IMR-90 (cell line): ENCODE measurements at regions not wholly inside any gene's neighbourhood (a gene's known extent, or its start where the extent isn't known, plus 50 kb on each side); places are given as distances from the start of the nearest gene placed in this dataset.

Experiments
- ATAC-seq: fragments of 200-7000 bp; cut with Tn5 transposase; 2 replicates; pipeline ENCODE4 v1.9.1; 2020; ENCODE audit warnings: low read depth, mild to moderate bottlenecking, moderate library complexity
- BruUV-seq: library from RNA; stranded (reverse); fragments of 400-500 nt; replicated peaks from 2 replicates; lab custom pipeline; 2021; lab: Mats Ljungman, UMichigan
- CTCF ChIA-PET: fragments of 300-600 bp; formaldehyde crosslinking; extraction: SDS; loops from one replicate; lab custom pipeline; 2021; ENCODE audit warnings: antibody characterized with exemption; lab: Yijun Ruan, JAX
- POLR2A ChIA-PET: fragments of 300-600 bp; sonication (Branson Sonifier 250); formaldehyde crosslinking; loops from one replicate; lab custom pipeline; 2022; ENCODE audit warnings: antibody characterized with exemption; ENCODE audit not compliant: unreplicated experiment; lab: Charles Lee
- DNase-seq: peaks from one replicate; pipeline ENCODE4 v3.0.0; 2013
- H2AFZ ChIP-seq: replicated peaks from 2 replicates; pipeline ENCODE3; 2013; ENCODE audit warnings: low read length, mild to moderate bottlenecking; ENCODE audit not compliant: poor library complexity
- H2AK5ac ChIP-seq: 2 replicates; pipeline ENCODE4 v1.6.1; 2013; ENCODE audit warnings: low read depth, low read length, inconsistent platforms
- H2AK9ac ChIP-seq: replicated peaks from 2 replicates; pipeline ENCODE3; 2013; ENCODE audit warnings: mild to moderate bottlenecking, low read depth, low read length, moderate library complexity; ENCODE audit not compliant: poor library complexity
- H2BK120ac ChIP-seq: 2 replicates; pipeline ENCODE4 v1.6.1; 2013; ENCODE audit warnings: low read depth, low read length, inconsistent platforms
- H2BK15ac ChIP-seq: 3 replicates; pipeline ENCODE4 v1.6.1; 2013; ENCODE audit warnings: low read depth, low read length, inconsistent platforms
- H2BK20ac ChIP-seq: 2 replicates; pipeline ENCODE4 v1.6.1; 2013; ENCODE audit warnings: low read depth, mild to moderate bottlenecking, inconsistent platforms, low read length, moderate library complexity
- H2BK5ac ChIP-seq: 2 replicates; pipeline ENCODE4 v1.6.1; 2013; ENCODE audit warnings: mild to moderate bottlenecking, low read depth, low read length, inconsistent platforms; ENCODE audit not compliant: poor library complexity, severe bottlenecking
- H3K14ac ChIP-seq: replicated peaks from 2 replicates; pipeline ENCODE4 v1.6.1; 2013; ENCODE audit warnings: low read depth, low read length, inconsistent platforms
- H3K18ac ChIP-seq: 2 replicates; pipeline ENCODE4 v1.6.1; 2013; ENCODE audit warnings: low read depth, low read length, control low read depth
- H3K23ac ChIP-seq: 2 replicates; pipeline ENCODE4 v1.6.1; 2013; ENCODE audit warnings: low read depth, low read length, inconsistent platforms
- H3K27ac ChIP-seq: 2 replicates; pipeline ENCODE4 v1.5.1; 2013; ENCODE audit warnings: mild to moderate bottlenecking, control low read depth, low read length; ENCODE audit not compliant: insufficient read depth
- H3K27me3 ChIP-seq: 2 replicates; pipeline ENCODE4 v1.6.1; 2013; ENCODE audit warnings: low read length; ENCODE audit not compliant: control insufficient read depth, insufficient read depth
- H3K36me3 ChIP-seq: 2 replicates; pipeline ENCODE4 v1.6.1; 2013; ENCODE audit warnings: low read length, mixed read lengths; ENCODE audit not compliant: control insufficient read depth, insufficient read depth
- H3K4ac ChIP-seq: 2 replicates; pipeline ENCODE4 v1.6.1; 2013; ENCODE audit warnings: low read depth, low read length, inconsistent platforms
- H3K4me1 ChIP-seq: 2 replicates; pipeline ENCODE4 v1.6.1; 2013; ENCODE audit warnings: low read length, mixed read lengths; ENCODE audit not compliant: control insufficient read depth, insufficient read depth
- H3K4me2 ChIP-seq: 2 replicates; pipeline ENCODE4 v1.6.1; 2013; ENCODE audit warnings: low read depth, mild to moderate bottlenecking, control low read depth, low read length, moderate library complexity
- H3K4me3 ChIP-seq: 2 replicates; pipeline ENCODE4 v1.5.1; 2013; ENCODE audit warnings: low read depth, mild to moderate bottlenecking, control low read depth, low read length, moderate library complexity; ENCODE audit not compliant: insufficient read depth
- H3K56ac ChIP-seq: 2 replicates; pipeline ENCODE4 v1.6.1; 2013; ENCODE audit warnings: low read length, inconsistent platforms; ENCODE audit not compliant: insufficient read depth; ENCODE audit errors: extremely low read depth
- H3K79me1 ChIP-seq, 2 experiments: 2 replicates each; pipeline ENCODE4 v1.6.1; 2013; ENCODE audit warnings: low read length in 2 of 2, inconsistent platforms in 1 of 2, low read depth in 1 of 2
- H3K9ac ChIP-seq: 2 replicates; pipeline ENCODE4 v1.6.1; 2013; ENCODE audit warnings: low read depth, low read length, control low read depth
- H3K9me1 ChIP-seq: 2 replicates; pipeline ENCODE4 v1.6.1; 2013; ENCODE audit warnings: low read length, inconsistent platforms; ENCODE audit not compliant: insufficient read depth
- H3K9me3 ChIP-seq: 2 replicates; pipeline ENCODE4 v1.6.1; 2013; ENCODE audit warnings: low read length; ENCODE audit not compliant: control insufficient read depth, insufficient read depth
- H4K20me1 ChIP-seq: 2 replicates; pipeline ENCODE4 v1.6.1; 2013; ENCODE audit warnings: low read length, inconsistent platforms; ENCODE audit not compliant: insufficient read depth
- H4K5ac ChIP-seq: 2 replicates; pipeline ENCODE4 v1.6.1; 2013; ENCODE audit warnings: mild to moderate bottlenecking, low read depth, low read length, control low read depth
- H4K8ac ChIP-seq, 2 experiments: 2 replicates each; pipeline ENCODE4 v1.6.1; 2013; ENCODE audit warnings: low read depth in 2 of 2, low read length in 2 of 2, control low read depth in 1 of 2, inconsistent platforms in 1 of 2
- H4K91ac ChIP-seq: 2 replicates; pipeline ENCODE4 v1.6.1; 2013; ENCODE audit warnings: low read depth, low read length, inconsistent platforms; ENCODE audit not compliant: insufficient read depth
- BHLHE40 ChIP-seq: fragments of 150-350 bp; IDR thresholded peaks from 2 replicates; pipeline ENCODE4 v1.6.1; 2016; ENCODE audit warnings: mild to moderate bottlenecking, low read depth, low read length
- CEBPB ChIP-seq: IDR thresholded peaks from 2 replicates; pipeline ENCODE4 v1.6.1; 2012; ENCODE audit warnings: low read depth, low read length, improper control_type of control experiment
- CHD1 ChIP-seq: IDR thresholded peaks from 2 replicates; pipeline ENCODE4 v1.6.1; 2012; ENCODE audit warnings: low read depth, low read length, improper control_type of control experiment
- MXI1 ChIP-seq: IDR thresholded peaks from 2 replicates; pipeline ENCODE4 v1.6.1; 2012; ENCODE audit warnings: low read depth, mild to moderate bottlenecking, low read length, moderate library complexity, borderline replicate concordance
- POLR2A ChIP-seq: IDR thresholded peaks from 2 replicates; pipeline ENCODE4 v1.6.1; 2012; ENCODE audit warnings: mild to moderate bottlenecking, low read depth, low read length
- RCOR1 ChIP-seq: IDR thresholded peaks from 2 replicates; pipeline ENCODE4 v1.6.1; 2012; ENCODE audit warnings: mild to moderate bottlenecking, low read length, improper control_type of control experiment; ENCODE audit not compliant: insufficient replicate concordance
- SMC3 ChIP-seq: fragments of 150-350 bp; IDR thresholded peaks from 2 replicates; pipeline ENCODE4 v1.6.1; 2016; ENCODE audit warnings: low read depth, mild to moderate bottlenecking, antibody characterized with exemption, low read length, moderate library complexity
- WGBS, 2 experiments: methylation state at CpG; one replicate each; pipeline versions ENCODE4 v1.1.5 to v1.1.7; 2013; ENCODE audit warnings: missing lambda C conversion rate in 2 of 2; ENCODE audit not compliant: insufficient read length in 1 of 2; ENCODE audit errors: extremely low coverage in 2 of 2; 5-methylcytosine and 5-hydroxymethylcytosine counted together
- dilution Hi-C: fragments of 300-500 bp; cut with HindIII; formaldehyde crosslinking; loops from one replicate; pipeline ENCODE4 v1.14.3; 2018; ENCODE audit warnings: low sequenced_read_pairs; ENCODE audit not compliant: unreplicated experiment
- in situ Hi-C: fragments of 300-500 bp; cut with MboI; formaldehyde crosslinking; loops from 3 replicates; pipeline ENCODE4 v1.14.3; 2019; ENCODE audit warnings: low sequenced_read_pairs, inconsistent platforms, mixed read lengths
- intact Hi-C: fragments of 100-400 bp; cut with micrococcal nuclease; formaldehyde crosslinking; loops from 2 replicates; pipeline ENCODE4 v1.10.0; 2022

- ChIA-PET CTCF (no interaction called here), POLR2A (no interaction called here)
- Histone ChIP-seq H3K4ac (no peak overlapping the region), H2BK20ac (no peak overlapping the region), H3K27ac (no peak overlapping the region), H2AK5ac (no peak overlapping the region), H3K4me1 (peaks cover 8% of the 10 kb centered on the region), H3K79me1 (no peaks in the 10 kb centered on the region), H4K8ac (no peak overlapping the region), H2BK120ac (no peak overlapping the region), H2AK9ac (no peak overlapping the region), H3K23ac (no peak overlapping the region), H3K36me3 (no peaks in the 10 kb centered on the region), H3K9me1 (no peaks in the 10 kb centered on the region), H3K4me2 (peak overlapping the region; percentile 39; the same call in 1 of the 2 replicates), H4K91ac (no peak overlapping the region), H4K5ac (no peak overlapping the region), H4K20me1 (no peaks in the 10 kb centered on the region), H3K9me3 (no peaks in the 10 kb centered on the region), H3K9ac (no peak overlapping the region), H3K4me3 (no peak overlapping the region), H2BK15ac (no peak overlapping the region), H3K14ac (no peak overlapping the region), H2BK5ac (no peak overlapping the region), H3K18ac (no peak overlapping the region), H2AFZ (no peak overlapping the region), H3K56ac (no peak overlapping the region), H3K27me3 (0 out of 2 replicates have a peak, but pooled peaks cover 1% of the 10 kb centered on the region)
- in situ Hi-C loops (no loop called here), dilution Hi-C loops (no loop called here), intact Hi-C loops (no loop called here)
- ATAC-seq (peak; percentile 32), DNase-seq (no peak)
- no CpG with 5 or more reads among the region's 4 CpGs for WGBS, 2 experiments
- BruUV-seq: no TSS peak
- TF ChIP-seq MXI1 (no peak), BHLHE40 (no peak), POLR2A (no peak), CHD1 (no peak), CEBPB (no peak), SMC3 (no peak), RCOR1 (no peak)
These were observed 291.0 kb downstream of the IRF8 start for GRCh38 chr16:86189934-86190333.
